ENCODE measurements at regions not wholly inside any gene's neighbourhood (a gene's known extent, or its start where the extent isn't known, plus 50 kb on each side); places are given as distances from the start of the nearest gene placed in this dataset.

- no peak overlapping the region for H2AFZ ChIP-seq (ENCODE audit: control insufficient read depth, low read depth, low read length)
Measured at GRCh38 chr2:234550056-234550455, 53.2 kb upstream of the ARL4C start.

More at GRCh38 chr2:234550056-234550455, 53.2 kb upstream of the ARL4C start:
- in situ Hi-C loops (cut with MboI) (loop anchor here (5.0 to 10.0 kb wide), 3 partner anchors 562 to 1195 kb away; no protein-coding TSS in a partner anchor), intact Hi-C loops (cut with micrococcal nuclease; ENCODE audit: unreplicated experiment) (loop anchor here (1.0 to 5.0 kb wide), 4 partner anchors 557 to 1197 kb away; no protein-coding TSS in a partner anchor)
- WGBS (ENCODE audit: insufficient coverage, insufficient replicate concordance, low lambda C conversion rate, missing lambda C conversion rate): 42% methylated on average over 7 of the region's 7 CpGs
- ATAC-seq (no peak), DNase-seq (ENCODE audit: low read depth, low spot score) (no peak), FAIRE-seq (no peak)
- CTCF ChIA-PET: no interaction called here
- Histone ChIP-seq H3K4me3 (no peak overlapping the region), H3K9ac (ENCODE audit: control insufficient read depth, insufficient read depth, low read length) (no peak overlapping the region), H4K20me1 (ENCODE audit: control insufficient read depth, insufficient read depth) (no peaks in the 10 kb centered on the region), H3K79me2 (ENCODE audit: control insufficient read depth, insufficient read depth, low read length) (no peaks in the 10 kb centered on the region), H3K9me3 (replicated peaks; ENCODE audit: control insufficient read depth, insufficient read depth, low read length) (no peaks in the 10 kb centered on the region), H3K4me1 (ENCODE audit: control insufficient read depth, insufficient read depth, low read length) (no peaks in the 10 kb centered on the region), H3K36me3 (ENCODE audit: control insufficient read depth in 2 of 2, insufficient read depth in 2 of 2, low read length in 1 of 2) (no peaks in the 10 kb centered on the region), H3K27me3 (replicated peaks in 1 of 2; ENCODE audit: control insufficient read depth in 2 of 2, insufficient read depth in 2 of 2, low read length in 1 of 2) (no peaks in the 10 kb centered on the region), H3K27ac (ENCODE audit: control insufficient read depth, insufficient read depth) (no peak overlapping the region), H3K4me2 (ENCODE audit: control insufficient read depth, insufficient read depth) (no peak overlapping the region)
- SMC1A ChIA-PET (ENCODE audit: uncharacterized antibody, unreplicated experiment): no interaction called here
- RAD21 ChIA-PET (ENCODE audit: unreplicated experiment): no interaction called here
- BruUV-seq (replicated peaks): no TSS peak
- POLR2A ChIA-PET: no interaction called here
- TF ChIP-seq GATAD2B (conservative IDR thresholded peaks at IDR 0.05; ENCODE audit: low read depth): no peak
- no peak for TF ChIP-seq CEBPZ (IDR thresholded peaks at IDR 0.05; ENCODE audit: low read depth, low read length)
